GM19395 (cell line): ENCODE measurements at regions not wholly inside any gene's neighbourhood (a gene's known extent, or its start where the extent isn't known, plus 50 kb on each side); places are given as distances from the start of the nearest gene placed in this dataset.

Experiments
- ATAC-seq: cut with Tn5 transposase; IDR thresholded peaks from one replicate; pipeline ENCODE4 v1.9.1; 2021; ENCODE audit warnings: mild to moderate bottlenecking, moderate library complexity; ENCODE audit not compliant: unreplicated experiment

DNA sequence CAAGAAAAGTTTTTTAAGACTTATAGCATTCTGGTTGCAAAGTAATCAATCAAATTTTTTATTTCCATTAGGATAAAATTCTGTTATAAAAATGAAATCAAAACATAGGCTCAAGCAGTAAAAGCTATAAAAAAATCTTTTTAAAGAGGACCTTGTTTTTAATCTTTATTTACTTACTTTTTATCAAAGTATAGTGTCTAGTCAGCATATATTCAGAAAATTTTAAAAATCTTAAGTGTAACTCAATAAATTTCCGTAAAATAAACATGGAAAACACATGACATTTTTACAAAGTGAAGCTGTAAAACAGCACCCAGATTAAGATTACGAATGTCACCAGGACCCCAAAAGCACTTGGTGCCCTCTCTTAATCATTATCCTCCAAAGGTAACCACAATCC lies 302.4 kb downstream of the TMEM161B start:
- ATAC-seq = no peak

- no peak for ATAC-seq
Measured at GRCh38 chr5:87954121-87954520, 314.5 kb downstream of the TMEM161B start.

DNA sequence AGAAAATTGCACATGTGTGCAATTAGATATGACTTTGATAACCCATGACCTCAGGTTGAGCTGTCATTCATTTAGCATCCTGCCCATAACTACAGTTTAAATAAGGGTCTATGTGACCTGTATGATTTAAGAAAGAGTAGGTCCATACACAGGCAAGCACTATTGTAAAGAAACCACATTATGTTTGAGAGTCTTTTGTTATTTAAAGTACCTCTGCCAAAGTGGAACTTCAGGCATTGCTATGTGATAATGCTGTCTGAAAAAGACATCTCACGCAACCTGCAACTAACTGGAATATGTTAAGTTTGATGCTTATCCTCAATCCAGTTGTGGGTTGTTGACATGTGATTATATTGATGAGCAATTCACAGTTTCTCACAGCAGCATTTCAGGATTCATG lies 317.0 kb downstream of the TMEM161B start:
- no peak for ATAC-seq

DNA sequence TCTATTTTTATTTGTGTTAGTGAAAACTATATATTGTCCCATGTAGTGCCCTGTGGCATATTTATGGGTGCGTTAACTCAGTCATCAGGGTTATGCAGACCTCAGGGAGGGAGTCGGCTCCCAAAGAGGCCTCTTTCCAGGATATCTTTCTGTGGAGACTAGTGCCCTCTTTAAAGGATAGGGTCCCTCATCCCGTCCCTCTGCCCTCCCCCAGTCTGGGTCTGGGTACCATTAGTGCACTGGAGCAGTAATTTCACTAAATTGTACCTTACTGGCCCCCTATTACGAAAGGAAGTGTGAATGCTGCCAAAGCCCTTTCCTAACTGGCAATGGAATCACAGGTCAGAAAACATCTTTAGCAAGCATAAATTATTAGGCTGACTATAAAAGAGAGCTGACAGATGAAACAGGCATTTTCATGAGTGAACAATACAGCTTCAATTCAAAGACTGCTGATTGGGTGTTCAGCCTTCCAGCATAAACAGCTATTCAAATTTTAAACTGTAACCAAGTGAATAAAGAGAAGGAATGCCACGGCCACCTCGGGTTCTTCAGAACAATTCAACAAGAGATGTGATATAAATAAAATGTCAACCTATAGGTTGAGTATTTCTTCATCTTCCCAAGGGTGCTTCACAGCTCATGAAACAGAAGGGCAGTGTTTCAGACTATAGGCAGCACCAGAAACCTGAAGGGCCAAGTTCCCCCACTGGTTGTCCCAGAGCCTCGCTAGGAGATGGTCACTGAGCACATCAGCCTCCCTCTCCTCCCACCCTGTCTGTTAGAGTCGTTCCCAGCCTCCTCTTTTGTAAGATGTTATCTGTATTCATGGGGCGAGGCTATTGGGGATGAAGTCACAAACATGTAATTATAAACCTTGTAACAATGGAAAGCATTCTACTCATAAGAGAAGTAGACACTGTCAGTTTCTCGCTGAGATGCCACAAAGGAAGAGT lies 318.7 kb downstream of the TMEM161B start:
- ATAC-seq = no peak

- ATAC-seq = no peak
Measured at GRCh38 chr5:87948486-87948885, 320.2 kb downstream of the TMEM161B start.

DNA sequence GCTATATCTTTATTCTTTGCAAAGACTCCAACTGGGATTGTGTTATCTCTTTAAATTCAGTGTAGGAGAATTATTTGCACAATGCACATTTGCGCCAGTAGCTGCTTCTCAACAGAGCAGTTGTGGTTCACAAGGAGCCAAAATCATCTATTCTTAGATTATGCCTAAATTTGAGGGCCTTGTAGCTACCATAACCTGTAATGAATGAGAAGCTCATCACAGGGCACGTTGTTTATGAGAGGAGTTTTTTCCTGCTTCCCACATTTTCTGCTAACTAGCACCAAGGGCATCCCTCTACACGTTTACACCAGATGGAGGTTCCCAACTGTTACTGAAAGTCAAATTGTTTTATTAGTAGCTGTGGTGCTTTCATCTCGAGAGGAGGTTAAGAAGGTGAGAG lies 322.4 kb downstream of the TMEM161B start:
- no peak for ATAC-seq

- ATAC-seq = no peak
Measured at GRCh38 chr5:87945286-87945650, 323.4 kb downstream of the TMEM161B start.

DNA sequence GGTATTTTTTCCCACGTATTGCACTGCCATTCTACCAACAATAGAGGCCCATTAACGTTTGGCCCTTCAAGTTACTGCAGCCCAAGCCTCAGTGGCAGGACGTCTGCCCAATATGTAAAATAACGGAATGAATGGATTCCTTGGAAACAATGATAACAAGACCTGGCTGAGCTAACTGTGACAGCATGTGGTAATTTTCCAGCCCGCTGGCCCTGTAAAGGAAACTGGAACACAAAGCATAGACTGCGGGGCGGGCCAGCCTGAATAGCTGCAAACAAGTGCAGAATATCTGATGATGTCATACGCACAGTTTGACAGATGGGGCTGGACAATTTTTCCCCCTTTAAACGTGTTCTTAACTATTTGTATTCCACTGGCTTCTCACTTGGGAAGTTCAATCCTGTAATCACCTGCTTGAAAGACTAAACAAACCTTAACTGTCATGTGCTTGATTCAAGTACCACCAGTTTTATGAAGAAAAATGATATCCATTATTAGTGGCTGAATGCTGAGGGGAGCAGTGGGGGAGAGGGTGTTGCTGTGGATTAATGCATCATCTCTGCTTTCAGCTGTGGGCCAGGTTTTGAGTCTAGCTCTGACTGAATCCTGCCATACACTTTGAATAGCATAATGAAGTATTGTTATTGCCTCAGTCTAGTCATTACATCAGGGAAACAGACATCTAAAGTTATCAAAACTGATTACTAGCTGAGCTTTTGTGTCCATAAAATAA lies 323.9 kb downstream of the TMEM161B start:
- ATAC-seq = no peak

GRCh38 chr5:87940775-87941174 lies 327.9 kb downstream of the TMEM161B start:
- ATAC-seq = no peak

DNA sequence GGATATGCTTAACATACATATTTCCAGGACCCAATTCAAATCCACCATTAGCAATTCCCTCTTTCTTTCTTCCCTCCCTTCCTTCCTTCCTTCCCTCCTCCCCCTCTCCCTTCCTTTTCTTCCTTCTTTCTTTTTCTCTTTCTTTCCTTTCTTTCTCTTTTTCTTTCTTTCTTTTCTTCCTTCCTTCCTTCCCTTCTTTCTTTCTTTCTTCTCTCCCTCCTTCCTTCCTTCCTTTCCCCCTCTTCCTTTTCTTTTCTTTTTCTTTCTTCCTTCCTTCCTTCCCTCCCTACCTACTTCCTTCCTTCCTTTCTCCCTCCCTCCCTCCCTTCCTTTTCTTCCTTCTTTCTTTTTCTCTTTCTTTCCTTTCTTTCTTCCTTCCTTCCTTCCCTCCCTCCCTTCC lies 332.0 kb downstream of the TMEM161B start:
- no peak for ATAC-seq

DNA sequence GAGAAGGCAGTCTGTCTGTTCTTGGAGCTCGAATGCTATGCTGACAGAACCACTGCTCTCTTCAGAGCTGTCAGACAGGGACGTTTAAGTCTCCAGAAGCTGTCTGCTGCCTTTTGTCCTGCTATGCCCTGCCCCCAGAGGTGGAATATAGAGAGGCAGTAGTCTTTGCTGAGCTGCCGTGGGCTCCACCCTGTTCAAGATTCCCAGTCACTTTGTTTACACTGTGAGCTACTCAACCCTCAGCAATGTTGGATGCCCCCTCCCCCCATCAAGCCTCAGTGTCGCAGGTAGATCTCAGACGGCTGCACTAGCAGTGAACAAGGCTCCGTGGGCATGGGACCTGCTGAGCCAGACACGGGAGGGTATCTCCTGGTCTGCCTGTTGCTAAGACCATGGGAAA lies 344.2 kb downstream of the TMEM161B start:
- ATAC-seq = no peak

- no peak for ATAC-seq
Measured at GRCh38 chr5:87916320-87916719, 352.3 kb downstream of the TMEM161B start.

- ATAC-seq = no peak
Measured at GRCh38 chr5:87912419-87912818, 356.2 kb downstream of the TMEM161B start.

GRCh38 chr5:87909382-87909781 lies 359.3 kb downstream of the TMEM161B start:
- ATAC-seq = no peak

GRCh38 chr5:87906962-87907361 lies 361.7 kb downstream of the TMEM161B start:
- ATAC-seq = no peak

DNA sequence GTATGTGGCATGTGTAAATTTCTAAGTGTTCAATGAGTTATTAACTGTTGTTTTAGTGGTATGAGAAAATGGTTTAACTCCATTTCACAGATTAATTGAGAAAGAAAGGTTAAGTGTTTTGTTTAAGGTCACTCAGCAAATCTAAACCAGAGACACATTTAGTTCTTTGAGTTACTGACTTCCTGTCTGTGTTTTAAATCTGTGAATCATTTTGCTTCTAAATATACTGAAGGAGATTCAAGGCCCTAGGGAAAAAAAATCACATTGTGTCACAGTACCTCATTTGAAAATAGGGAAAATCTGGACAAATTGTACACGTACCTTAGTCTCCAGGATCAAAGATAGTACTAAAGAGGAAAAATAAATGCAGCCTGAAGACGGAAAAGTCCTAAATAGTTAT lies 368.2 kb downstream of the TMEM161B start:
- ATAC-seq = no peak

GRCh38 chr5:87899721-87900131 lies 368.9 kb downstream of the TMEM161B start:
- ATAC-seq = no peak

GRCh38 chr5:87899208-87899661 lies 369.4 kb downstream of the TMEM161B start:
- ATAC-seq = no peak

DNA sequence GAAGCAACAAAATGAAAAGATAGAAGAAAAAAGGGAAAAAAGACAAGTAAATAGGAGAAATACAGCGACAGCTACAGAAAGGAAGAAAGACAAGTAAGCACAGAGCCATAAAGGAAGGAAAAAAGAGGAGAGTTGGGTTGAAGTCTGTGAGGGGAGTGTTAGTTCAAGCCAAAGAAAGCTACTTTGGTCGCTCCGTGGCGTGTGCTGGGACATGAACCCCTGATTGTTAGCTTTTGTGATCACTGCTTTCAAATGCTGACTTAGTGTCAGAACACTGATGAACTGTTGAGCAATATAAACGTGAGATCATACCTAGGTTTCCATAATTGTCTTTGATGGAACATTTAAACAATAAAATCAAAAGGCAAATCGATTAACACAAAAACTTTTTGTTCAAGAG lies 370.1 kb downstream of the TMEM161B start:
- no peak for ATAC-seq

GRCh38 chr5:87888139-87888538 lies 380.5 kb downstream of the TMEM161B start:
- ATAC-seq = no peak

DNA sequence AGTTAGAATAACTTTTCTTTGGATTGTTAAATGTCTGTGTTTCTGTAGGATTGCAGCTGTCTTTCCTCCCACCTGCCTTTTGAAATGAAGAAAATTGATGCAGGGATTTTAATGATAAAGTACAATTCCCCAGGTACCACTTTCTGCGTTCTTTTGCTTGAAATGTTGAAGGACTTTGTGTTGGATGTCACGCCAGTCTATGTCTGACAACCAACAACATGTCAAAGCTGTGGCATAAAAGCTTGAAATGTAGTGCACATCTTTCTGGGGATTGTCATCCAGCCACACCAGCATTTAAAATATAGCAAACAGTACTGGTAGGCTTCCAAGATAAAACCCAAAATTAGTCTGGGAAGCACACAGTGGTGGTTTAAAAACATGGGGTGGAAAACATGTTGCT lies 381.4 kb downstream of the TMEM161B start:
- no peak for ATAC-seq

- no peak for ATAC-seq
Measured at GRCh38 chr5:87886164-87886563, 382.5 kb downstream of the TMEM161B start.
